ENCODE measurements at regions not wholly inside any gene's neighbourhood (a gene's known extent, or its start where the extent isn't known, plus 50 kb on each side); places are given as distances from the start of the nearest gene placed in this dataset.

DNA sequence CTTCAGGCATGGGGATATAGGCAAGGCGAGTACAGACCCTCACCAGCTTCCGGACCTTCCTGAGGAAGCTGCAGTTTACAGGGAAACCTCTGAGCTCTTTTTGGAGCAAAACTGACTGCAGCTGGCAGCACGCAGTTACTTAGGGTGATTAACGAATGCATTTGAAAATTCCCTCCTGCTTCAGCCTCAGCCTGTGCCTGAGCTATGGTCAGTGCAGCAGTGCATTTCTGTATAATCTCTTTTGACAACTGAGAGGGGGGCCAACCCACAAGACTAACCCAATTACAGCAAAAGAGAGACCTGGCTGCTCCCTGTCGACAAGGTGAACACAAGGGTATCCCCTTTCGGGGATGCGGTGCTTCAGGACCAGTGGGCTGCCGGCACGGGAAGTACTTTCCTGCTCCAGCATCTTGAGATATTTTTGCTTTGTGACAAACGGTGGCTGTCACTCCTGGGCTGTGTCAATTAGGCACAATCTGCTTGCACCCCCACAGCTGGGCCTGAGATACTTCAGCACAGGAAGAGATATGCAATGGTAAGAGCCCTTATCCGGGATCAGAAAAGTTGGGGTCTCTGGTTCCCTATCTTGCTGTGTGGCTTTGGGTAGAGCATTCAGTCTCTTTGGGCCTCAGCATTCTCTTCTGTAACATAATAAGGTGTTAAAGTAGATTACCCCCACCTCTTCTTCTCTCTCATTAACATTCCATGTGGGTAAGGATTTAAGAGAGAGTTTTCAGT, 141.0 kb downstream of the TMEM17 start:
- Mint-ChIP-seq H3K36me3 (peaks cover 9% of the 10 kb centered on the region), H3K27ac (no peak overlapping the region), H3K4me1 (peaks cover 36% of the 10 kb centered on the region), H3K27me3 (ENCODE audit: low read depth) (no peaks in the 10 kb centered on the region), H3K9me3 (peaks cover 10% of the 10 kb centered on the region), H3K4me3 (no peak overlapping the region)
- no peak for DNase-seq (ENCODE audit: low spot score)
- TF ChIP-seq CREB1 (CRISPR knock-in tag; IDR thresholded peaks at IDR 0.05) (no peak), NR2C2 (CRISPR knock-in tag; IDR thresholded peaks at IDR 0.05) (no peak), ZNF671 (CRISPR knock-in tag; IDR thresholded peaks at IDR 0.05) (no peak), TEAD4 (CRISPR knock-in tag; IDR thresholded peaks at IDR 0.05) (no peak), SMAD3 (CRISPR knock-in tag; IDR thresholded peaks at IDR 0.05; ENCODE audit: borderline replicate concordance) (no peak), ZNF396 (CRISPR knock-in tag; IDR thresholded peaks at IDR 0.05; ENCODE audit: borderline replicate concordance) (no peak)
- TF ChIP-seq, protein P1, sequence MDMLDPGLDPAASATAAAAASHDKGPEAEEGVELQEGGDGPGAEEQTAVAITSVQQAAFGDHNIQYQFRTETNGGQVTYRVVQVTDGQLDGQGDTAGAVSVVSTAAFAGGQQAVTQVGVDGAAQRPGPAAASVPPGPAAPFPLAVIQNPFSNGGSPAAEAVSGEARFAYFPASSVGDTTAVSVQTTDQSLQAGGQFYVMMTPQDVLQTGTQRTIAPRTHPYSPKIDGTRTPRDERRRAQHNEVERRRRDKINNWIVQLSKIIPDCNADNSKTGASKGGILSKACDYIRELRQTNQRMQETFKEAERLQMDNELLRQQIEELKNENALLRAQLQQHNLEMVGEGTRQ (CRISPR knock-in tag; IDR thresholded peaks at IDR 0.05), result no peak
- TF ChIP-seq, protein P2, sequence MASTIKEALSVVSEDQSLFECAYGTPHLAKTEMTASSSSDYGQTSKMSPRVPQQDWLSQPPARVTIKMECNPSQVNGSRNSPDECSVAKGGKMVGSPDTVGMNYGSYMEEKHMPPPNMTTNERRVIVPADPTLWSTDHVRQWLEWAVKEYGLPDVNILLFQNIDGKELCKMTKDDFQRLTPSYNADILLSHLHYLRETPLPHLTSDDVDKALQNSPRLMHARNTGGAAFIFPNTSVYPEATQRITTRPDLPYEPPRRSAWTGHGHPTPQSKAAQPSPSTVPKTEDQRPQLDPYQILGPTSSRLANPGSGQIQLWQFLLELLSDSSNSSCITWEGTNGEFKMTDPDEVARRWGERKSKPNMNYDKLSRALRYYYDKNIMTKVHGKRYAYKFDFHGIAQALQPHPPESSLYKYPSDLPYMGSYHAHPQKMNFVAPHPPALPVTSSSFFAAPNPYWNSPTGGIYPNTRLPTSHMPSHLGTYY (CRISPR knock-in tag; IDR thresholded peaks at IDR 0.05), result no peak
- peak; percentile 19; the same call in 1 of the 2 replicates for ATAC-seq
- POLR2A ChIA-PET, result no interaction called here
- CTCF ChIA-PET, result interaction anchor here (1.0 kb wide), 1 partner anchor 46 kb away, joined by 3 read pairs; no protein-coding TSS in a partner anchor

DNA sequence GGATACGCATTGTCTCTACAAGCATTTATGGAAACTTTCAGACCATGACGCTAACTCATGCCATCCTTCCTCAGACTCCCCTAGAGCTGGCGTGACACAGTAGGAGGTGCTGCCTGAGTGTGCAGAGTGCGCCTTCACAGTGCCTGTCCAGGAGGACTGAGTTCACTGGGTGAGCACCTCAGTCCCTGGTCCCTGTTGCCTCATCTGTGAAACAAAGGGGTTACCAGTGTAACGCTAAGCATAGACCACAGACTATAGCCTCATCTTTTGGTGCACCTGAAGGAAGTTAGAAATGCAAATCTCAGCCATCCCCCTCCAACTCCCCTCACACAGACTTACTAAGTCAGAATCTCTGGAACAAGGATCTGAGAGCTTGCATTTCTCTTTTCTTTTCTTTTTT, 142.8 kb downstream of the TMEM17 start:
- Mint-ChIP-seq H3K9me3 (peaks cover 10% of the 10 kb centered on the region), H3K27ac (peak overlapping the region; percentile 5), H3K36me3 (peaks cover 9% of the 10 kb centered on the region), H3K4me3 (no peak overlapping the region), H3K27me3 (ENCODE audit: low read depth) (no peaks in the 10 kb centered on the region), H3K4me1 (peaks cover 32% of the 10 kb centered on the region)
- no peak for ATAC-seq
- POLR2A ChIA-PET, result no interaction called here
- TF ChIP-seq, protein P3, sequence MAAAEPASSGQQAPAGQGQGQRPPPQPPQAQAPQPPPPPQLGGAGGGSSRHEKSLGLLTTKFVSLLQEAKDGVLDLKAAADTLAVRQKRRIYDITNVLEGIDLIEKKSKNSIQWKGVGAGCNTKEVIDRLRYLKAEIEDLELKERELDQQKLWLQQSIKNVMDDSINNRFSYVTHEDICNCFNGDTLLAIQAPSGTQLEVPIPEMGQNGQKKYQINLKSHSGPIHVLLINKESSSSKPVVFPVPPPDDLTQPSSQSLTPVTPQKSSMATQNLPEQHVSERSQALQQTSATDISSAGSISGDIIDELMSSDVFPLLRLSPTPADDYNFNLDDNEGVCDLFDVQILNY (CRISPR knock-in tag; IDR thresholded peaks at IDR 0.05), result no peak
- TF ChIP-seq ZNF263 (CRISPR knock-in tag; IDR thresholded peaks at IDR 0.05; ENCODE audit: low read depth) (no peak), ZNF121 (CRISPR knock-in tag; IDR thresholded peaks at IDR 0.05) (0 out of 2 replicates have a peak, but pooled peaks have one; percentile 16), ELF4 (CRISPR knock-in tag; IDR thresholded peaks at IDR 0.05; ENCODE audit: low read depth) (no peak)
- TF ChIP-seq, protein P4, sequence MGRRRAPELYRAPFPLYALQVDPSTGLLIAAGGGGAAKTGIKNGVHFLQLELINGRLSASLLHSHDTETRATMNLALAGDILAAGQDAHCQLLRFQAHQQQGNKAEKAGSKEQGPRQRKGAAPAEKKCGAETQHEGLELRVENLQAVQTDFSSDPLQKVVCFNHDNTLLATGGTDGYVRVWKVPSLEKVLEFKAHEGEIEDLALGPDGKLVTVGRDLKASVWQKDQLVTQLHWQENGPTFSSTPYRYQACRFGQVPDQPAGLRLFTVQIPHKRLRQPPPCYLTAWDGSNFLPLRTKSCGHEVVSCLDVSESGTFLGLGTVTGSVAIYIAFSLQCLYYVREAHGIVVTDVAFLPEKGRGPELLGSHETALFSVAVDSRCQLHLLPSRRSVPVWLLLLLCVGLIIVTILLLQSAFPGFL (CRISPR knock-in tag; IDR thresholded peaks at IDR 0.05; ENCODE audit: borderline replicate concordance), result no peak
- DNase-seq (ENCODE audit: low spot score), result no peak
- CTCF ChIA-PET, result no interaction called here

DNA sequence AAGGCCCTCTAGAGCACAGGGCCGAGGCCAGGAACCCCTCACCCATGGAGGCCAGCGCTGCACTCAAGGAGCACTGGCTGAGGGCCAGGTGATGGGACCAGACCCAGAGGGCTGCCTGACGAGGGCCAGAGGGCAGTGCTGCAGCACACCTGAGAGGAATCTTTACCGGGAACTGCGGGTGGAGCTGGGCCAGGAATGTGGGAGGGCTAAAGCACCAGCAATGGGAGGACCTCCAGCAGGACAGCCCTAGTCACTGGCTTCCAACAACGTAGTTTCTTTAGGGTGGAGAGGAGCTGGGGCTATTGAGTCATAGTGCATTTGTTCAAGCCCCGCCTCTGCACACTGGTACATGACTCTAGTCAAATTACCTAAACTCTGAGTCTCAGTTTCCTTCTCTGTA, 143.4 kb downstream of the TMEM17 start:
- peak overlapping the region; percentile 5 for H3K27ac Mint-ChIP-seq
- peak; percentile 89 for ATAC-seq
- CTCF ChIA-PET, result interaction anchor here (0.9 kb wide), 1 partner anchor 65 kb away, joined by 4 read pairs; no protein-coding TSS in a partner anchor

More for the DNA sequence above, 143.4 kb downstream of the TMEM17 start:
- no peak overlapping the region for H3K4me3 Mint-ChIP-seq
- peaks cover 9% of the 10 kb centered on the region for H3K36me3 Mint-ChIP-seq
- peaks cover 32% of the 10 kb centered on the region for H3K4me1 Mint-ChIP-seq
- no peaks in the 10 kb centered on the region for H3K27me3 Mint-ChIP-seq (ENCODE audit: low read depth)
- POLR2A ChIA-PET, result no interaction called here
- H3K9me3 Mint-ChIP-seq, result peaks cover 10% of the 10 kb centered on the region
- peak; percentile 47 for DNase-seq (ENCODE audit: low spot score)
- TF ChIP-seq, protein P5, sequence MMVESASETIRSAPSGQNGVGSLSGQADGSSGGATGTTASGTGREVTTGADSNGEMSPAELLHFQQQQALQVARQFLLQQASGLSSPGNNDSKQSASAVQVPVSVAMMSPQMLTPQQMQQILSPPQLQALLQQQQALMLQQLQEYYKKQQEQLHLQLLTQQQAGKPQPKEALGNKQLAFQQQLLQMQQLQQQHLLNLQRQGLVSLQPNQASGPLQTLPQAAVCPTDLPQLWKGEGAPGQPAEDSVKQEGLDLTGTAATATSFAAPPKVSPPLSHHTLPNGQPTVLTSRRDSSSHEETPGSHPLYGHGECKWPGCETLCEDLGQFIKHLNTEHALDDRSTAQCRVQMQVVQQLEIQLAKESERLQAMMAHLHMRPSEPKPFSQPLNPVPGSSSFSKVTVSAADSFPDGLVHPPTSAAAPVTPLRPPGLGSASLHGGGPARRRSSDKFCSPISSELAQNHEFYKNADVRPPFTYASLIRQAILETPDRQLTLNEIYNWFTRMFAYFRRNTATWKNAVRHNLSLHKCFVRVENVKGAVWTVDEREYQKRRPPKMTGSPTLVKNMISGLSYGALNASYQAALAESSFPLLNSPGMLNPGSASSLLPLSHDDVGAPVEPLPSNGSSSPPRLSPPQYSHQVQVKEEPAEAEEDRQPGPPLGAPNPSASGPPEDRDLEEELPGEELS (CRISPR knock-in tag; IDR thresholded peaks at IDR 0.05), result no peak
- TF ChIP-seq ELF4 (CRISPR knock-in tag; IDR thresholded peaks at IDR 0.05; ENCODE audit: low read depth) (no peak), FOXP1 (CRISPR knock-in tag; IDR thresholded peaks at IDR 0.05; ENCODE audit: borderline replicate concordance) (no peak), EMX1 (CRISPR knock-in tag; IDR thresholded peaks at IDR 0.05) (no peak), FOXK1 (CRISPR knock-in tag; IDR thresholded peaks at IDR 0.05) (no peak), ZNF138 (CRISPR knock-in tag; conservative IDR thresholded peaks at IDR 0.05) (no peak), SP1 (CRISPR knock-in tag; conservative IDR thresholded peaks at IDR 0.05) (0 out of 2 replicates have a peak, but pooled peaks have one; percentile 30)

Measured in WTC11 (cell line).